ENCODE measurements at regions not wholly inside any gene's neighbourhood (a gene's known extent, or its start where the extent isn't known, plus 50 kb on each side); places are given as distances from the start of the nearest gene placed in this dataset.

DNA sequence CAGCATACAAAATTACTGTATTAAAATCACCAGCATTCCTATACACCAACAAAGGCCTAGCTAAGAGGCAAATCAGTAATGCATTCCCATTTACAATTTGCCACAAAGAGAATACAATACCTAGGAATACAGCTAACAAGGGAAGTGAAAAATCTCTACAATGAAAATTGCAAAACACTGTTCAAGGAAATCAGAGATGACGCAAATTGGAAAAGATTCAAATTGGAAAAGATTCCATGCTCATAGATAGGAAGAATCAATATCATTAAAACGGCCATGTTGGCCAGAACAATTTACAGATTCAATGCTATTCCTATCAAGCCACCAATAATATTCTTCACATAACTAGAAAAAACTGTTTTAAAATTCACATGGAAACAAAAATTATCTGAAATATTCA lies 123.0 kb upstream of the ANO5 start:
- TF ChIP-seq ZNF773 (CRISPR knock-in tag; IDR thresholded peaks at IDR 0.05; ENCODE audit: borderline replicate concordance) (no peak), ZNF350 (CRISPR knock-in tag; IDR thresholded peaks at IDR 0.05; ENCODE audit: borderline replicate concordance, low read depth) (no peak), AGO1 (IDR thresholded peaks at IDR 0.05; ENCODE audit: low read depth, low read length, poor library complexity, severe bottlenecking) (no peak), SAP130 (CRISPR knock-in tag; IDR thresholded peaks at IDR 0.05; ENCODE audit: low read depth) (no peak), ZNF607 (CRISPR knock-in tag; IDR thresholded peaks at IDR 0.05; ENCODE audit: borderline replicate concordance) (no peak), YEATS2 (CRISPR knock-in tag; IDR thresholded peaks at IDR 0.05; ENCODE audit: borderline replicate concordance) (no peak), ATF1 (CRISPR knock-in tag; IDR thresholded peaks at IDR 0.05) (no peak), SIX4 (CRISPR knock-in tag; IDR thresholded peaks at IDR 0.05) (no peak), HOXD1 (CRISPR knock-in tag; IDR thresholded peaks at IDR 0.05) (no peak)
- TF ChIP-seq, protein P1, sequence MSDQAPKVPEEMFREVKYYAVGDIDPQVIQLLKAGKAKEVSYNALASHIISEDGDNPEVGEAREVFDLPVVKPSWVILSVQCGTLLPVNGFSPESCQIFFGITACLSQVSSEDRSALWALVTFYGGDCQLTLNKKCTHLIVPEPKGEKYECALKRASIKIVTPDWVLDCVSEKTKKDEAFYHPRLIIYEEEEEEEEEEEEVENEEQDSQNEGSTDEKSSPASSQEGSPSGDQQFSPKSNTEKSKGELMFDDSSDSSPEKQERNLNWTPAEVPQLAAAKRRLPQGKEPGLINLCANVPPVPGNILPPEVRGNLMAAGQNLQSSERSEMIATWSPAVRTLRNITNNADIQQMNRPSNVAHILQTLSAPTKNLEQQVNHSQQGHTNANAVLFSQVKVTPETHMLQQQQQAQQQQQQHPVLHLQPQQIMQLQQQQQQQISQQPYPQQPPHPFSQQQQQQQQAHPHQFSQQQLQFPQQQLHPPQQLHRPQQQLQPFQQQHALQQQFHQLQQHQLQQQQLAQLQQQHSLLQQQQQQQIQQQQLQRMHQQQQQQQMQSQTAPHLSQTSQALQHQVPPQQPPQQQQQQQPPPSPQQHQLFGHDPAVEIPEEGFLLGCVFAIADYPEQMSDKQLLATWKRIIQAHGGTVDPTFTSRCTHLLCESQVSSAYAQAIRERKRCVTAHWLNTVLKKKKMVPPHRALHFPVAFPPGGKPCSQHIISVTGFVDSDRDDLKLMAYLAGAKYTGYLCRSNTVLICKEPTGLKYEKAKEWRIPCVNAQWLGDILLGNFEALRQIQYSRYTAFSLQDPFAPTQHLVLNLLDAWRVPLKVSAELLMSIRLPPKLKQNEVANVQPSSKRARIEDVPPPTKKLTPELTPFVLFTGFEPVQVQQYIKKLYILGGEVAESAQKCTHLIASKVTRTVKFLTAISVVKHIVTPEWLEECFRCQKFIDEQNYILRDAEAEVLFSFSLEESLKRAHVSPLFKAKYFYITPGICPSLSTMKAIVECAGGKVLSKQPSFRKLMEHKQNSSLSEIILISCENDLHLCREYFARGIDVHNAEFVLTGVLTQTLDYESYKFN (CRISPR knock-in tag; conservative IDR thresholded peaks at IDR 0.05) = no peak
- TF ChIP-seq, protein P2, sequence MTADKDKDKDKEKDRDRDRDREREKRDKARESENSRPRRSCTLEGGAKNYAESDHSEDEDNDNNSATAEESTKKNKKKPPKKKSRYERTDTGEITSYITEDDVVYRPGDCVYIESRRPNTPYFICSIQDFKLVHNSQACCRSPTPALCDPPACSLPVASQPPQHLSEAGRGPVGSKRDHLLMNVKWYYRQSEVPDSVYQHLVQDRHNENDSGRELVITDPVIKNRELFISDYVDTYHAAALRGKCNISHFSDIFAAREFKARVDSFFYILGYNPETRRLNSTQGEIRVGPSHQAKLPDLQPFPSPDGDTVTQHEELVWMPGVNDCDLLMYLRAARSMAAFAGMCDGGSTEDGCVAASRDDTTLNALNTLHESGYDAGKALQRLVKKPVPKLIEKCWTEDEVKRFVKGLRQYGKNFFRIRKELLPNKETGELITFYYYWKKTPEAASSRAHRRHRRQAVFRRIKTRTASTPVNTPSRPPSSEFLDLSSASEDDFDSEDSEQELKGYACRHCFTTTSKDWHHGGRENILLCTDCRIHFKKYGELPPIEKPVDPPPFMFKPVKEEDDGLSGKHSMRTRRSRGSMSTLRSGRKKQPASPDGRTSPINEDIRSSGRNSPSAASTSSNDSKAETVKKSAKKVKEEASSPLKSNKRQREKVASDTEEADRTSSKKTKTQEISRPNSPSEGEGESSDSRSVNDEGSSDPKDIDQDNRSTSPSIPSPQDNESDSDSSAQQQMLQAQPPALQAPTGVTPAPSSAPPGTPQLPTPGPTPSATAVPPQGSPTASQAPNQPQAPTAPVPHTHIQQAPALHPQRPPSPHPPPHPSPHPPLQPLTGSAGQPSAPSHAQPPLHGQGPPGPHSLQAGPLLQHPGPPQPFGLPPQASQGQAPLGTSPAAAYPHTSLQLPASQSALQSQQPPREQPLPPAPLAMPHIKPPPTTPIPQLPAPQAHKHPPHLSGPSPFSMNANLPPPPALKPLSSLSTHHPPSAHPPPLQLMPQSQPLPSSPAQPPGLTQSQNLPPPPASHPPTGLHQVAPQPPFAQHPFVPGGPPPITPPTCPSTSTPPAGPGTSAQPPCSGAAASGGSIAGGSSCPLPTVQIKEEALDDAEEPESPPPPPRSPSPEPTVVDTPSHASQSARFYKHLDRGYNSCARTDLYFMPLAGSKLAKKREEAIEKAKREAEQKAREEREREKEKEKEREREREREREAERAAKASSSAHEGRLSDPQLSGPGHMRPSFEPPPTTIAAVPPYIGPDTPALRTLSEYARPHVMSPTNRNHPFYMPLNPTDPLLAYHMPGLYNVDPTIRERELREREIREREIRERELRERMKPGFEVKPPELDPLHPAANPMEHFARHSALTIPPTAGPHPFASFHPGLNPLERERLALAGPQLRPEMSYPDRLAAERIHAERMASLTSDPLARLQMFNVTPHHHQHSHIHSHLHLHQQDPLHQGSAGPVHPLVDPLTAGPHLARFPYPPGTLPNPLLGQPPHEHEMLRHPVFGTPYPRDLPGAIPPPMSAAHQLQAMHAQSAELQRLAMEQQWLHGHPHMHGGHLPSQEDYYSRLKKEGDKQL (CRISPR knock-in tag; IDR thresholded peaks at IDR 0.05; ENCODE audit: low read depth) = no peak
- ATAC-seq (no peak), DNase-seq (ENCODE audit: low spot score) (no peak), FAIRE-seq (no peak)
- Histone ChIP-seq H3K4me2 (ENCODE audit: low read depth, low read length) (no peak overlapping the region), H3K4me3 (replicated peaks in 1 of 3; ENCODE audit: insufficient read depth in 1 of 3, low read depth in 2 of 3, low read length in 3 of 3) (no peak overlapping the region), H3K27me3 (ENCODE audit: control insufficient read depth in 1 of 2, insufficient read depth in 2 of 2, low read length in 2 of 2) (no peaks in the 10 kb centered on the region), H3K36me3 (replicated peaks in 1 of 2; ENCODE audit: control insufficient read depth in 1 of 2, insufficient read depth in 2 of 2, low read length in 2 of 2) (no peaks in the 10 kb centered on the region), H2AFZ (ENCODE audit: low read length) (no peak overlapping the region), H4K20me1 (ENCODE audit: insufficient read depth, low read length) (no peaks in the 10 kb centered on the region), H3K4me1 (ENCODE audit: insufficient read depth, low read length) (no peaks in the 10 kb centered on the region), H3K79me2 (ENCODE audit: insufficient read depth, low read length) (no peaks in the 10 kb centered on the region), H3K27ac (ENCODE audit: extremely low read length, insufficient read depth, low read length) (no peak overlapping the region), H3K9ac (ENCODE audit: insufficient read depth, low read depth, low read length) (no peak overlapping the region), H3K9me3 (ENCODE audit: low read length) (peaks cover 35% of the 10 kb centered on the region)
- WGBS (ENCODE audit: low lambda C conversion rate) = 1% methylated on average over 2 of the region's 2 CpGs
- BruUV-seq (replicated peaks) = no TSS peak
- POLR2A ChIA-PET = no interaction called here
- in situ Hi-C loops (cut with HindIII; ENCODE audit: extremely low pct_ligation_motif_present, low pct_unique_long_range_greater_than_20kb) (no loop called here), intact Hi-C loops (cut with micrococcal nuclease; ENCODE audit: unreplicated experiment) (no loop called here)
- CTCF ChIA-PET (ENCODE audit: low intra/inter-chr PET ratio, low total read pairs) = no interaction called here
